ENCODE measurements at regions not wholly inside any gene's neighbourhood (a gene's known extent, or its start where the extent isn't known, plus 50 kb on each side); places are given as distances from the start of the nearest gene placed in this dataset.

DNA sequence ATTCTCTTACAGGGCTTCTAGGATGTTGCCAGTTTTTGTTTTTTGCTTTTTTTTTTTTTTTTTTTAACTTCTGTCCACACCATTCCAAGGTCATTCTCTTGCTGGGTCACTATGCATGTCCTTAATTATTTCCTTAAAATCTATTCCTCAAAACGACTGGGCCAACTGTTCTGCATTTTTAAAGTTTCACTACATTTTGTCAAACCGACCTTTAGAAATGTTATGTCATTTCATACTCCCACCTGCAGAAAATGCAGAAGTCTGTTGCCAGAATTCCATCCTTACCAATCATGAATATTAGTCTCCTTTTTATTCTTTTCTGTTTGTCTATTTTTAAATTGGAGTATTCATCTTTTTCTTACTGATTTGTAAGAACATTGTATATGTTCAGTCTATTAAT, 295.5 kb downstream of the ZSWIM6 start:
- no peak for ATAC-seq
- no peaks in the 10 kb centered on the region for H3K36me3 ChIP-seq

DNA sequence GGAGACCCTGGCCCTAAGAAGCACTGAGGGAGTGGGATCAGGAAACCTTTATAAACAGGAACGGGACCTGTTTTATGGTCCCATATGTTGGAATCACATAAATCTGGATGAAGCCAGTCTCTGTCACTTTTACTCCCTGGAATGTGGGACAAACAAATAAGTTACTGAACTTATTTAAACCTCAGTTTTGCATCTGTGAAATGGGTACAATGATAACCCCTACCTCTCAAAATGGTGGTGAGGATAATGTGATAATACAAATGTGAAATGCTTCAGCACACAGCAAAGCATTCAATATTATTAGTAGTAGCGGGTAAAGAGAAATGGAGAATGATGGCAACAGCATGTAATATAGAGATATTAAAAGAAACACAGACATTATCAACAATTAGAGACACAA, 298.9 kb downstream of the ZSWIM6 start:
- Histone ChIP-seq H3K4me3 (no peak overlapping the region), H3K27ac (no peak overlapping the region), H3K9me3 (no peaks in the 10 kb centered on the region), H3K27me3 (ENCODE audit: low read depth) (no peaks in the 10 kb centered on the region), H3K36me3 (no peaks in the 10 kb centered on the region), H3K4me1 (peaks cover 10% of the 10 kb centered on the region)
- TF ChIP-seq, protein P1, sequence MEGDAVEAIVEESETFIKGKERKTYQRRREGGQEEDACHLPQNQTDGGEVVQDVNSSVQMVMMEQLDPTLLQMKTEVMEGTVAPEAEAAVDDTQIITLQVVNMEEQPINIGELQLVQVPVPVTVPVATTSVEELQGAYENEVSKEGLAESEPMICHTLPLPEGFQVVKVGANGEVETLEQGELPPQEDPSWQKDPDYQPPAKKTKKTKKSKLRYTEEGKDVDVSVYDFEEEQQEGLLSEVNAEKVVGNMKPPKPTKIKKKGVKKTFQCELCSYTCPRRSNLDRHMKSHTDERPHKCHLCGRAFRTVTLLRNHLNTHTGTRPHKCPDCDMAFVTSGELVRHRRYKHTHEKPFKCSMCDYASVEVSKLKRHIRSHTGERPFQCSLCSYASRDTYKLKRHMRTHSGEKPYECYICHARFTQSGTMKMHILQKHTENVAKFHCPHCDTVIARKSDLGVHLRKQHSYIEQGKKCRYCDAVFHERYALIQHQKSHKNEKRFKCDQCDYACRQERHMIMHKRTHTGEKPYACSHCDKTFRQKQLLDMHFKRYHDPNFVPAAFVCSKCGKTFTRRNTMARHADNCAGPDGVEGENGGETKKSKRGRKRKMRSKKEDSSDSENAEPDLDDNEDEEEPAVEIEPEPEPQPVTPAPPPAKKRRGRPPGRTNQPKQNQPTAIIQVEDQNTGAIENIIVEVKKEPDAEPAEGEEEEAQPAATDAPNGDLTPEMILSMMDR (IDR thresholded peaks at IDR 0.05), result no peak
- ATAC-seq (no peak), DNase-seq (no peak)
- intact Hi-C loops (cut with DNase I), result no loop called here

More for the DNA sequence above, 295.5 kb downstream of the ZSWIM6 start:
- Histone ChIP-seq H3K9me3 (no peaks in the 10 kb centered on the region), H3K4me3 (no peak overlapping the region), H3K27me3 (ENCODE audit: low read depth) (no peaks in the 10 kb centered on the region), H3K4me1 (peaks cover 10% of the 10 kb centered on the region), H3K27ac (no peak overlapping the region)
- DNase-seq, result no peak
- intact Hi-C loops (cut with DNase I), result no loop called here
- TF ChIP-seq, protein P1 (IDR thresholded peaks at IDR 0.05), result no peak

- DNase-seq (peak; percentile 50), ATAC-seq (peak; percentile 66 to 73)
- intact Hi-C loops (cut with DNase I), result no loop called here
- TF ChIP-seq, protein P1 (IDR thresholded peaks at IDR 0.05), result no peak
- H3K36me3 ChIP-seq, result no peaks in the 10 kb centered on the region
- no peaks in the 10 kb centered on the region for H3K27me3 ChIP-seq (ENCODE audit: low read depth)
- no peak overlapping the region for H3K27ac ChIP-seq
- H3K4me1 ChIP-seq, result peaks cover 10% of the 10 kb centered on the region
- no peaks in the 10 kb centered on the region for H3K9me3 ChIP-seq
- no peak overlapping the region for H3K4me3 ChIP-seq
Observed at GRCh38 chr5:61631438-61631941, 299.4 kb downstream of the ZSWIM6 start.

DNA sequence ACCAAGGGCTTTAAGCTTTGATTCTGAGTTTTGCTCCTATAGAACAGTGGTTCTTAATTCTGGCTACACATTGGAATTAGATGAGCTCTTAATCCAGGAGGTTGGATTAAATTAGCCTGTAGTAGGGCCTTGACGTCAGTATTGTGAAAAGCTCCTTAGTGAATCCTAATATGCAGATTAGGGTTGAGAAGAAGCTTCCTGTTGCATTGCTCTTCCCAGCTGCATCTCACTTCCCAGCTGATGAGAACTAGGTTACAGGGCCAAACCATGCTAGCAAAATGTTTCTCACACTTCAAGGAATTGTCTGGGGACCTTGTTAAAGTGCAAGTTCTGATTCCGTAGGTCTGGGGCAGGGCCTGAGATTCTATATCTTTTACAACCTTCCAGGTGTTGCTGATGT, 300.0 kb downstream of the ZSWIM6 start:
- Histone ChIP-seq H3K4me1 (peaks cover 10% of the 10 kb centered on the region), H3K27ac (no peak overlapping the region), H3K9me3 (no peaks in the 10 kb centered on the region), H3K27me3 (ENCODE audit: low read depth) (no peaks in the 10 kb centered on the region), H3K36me3 (no peaks in the 10 kb centered on the region), H3K4me3 (no peak overlapping the region)
- ATAC-seq (no peak), DNase-seq (no peak)
- intact Hi-C loops (cut with DNase I), result no loop called here
- TF ChIP-seq, protein P1 (IDR thresholded peaks at IDR 0.05), result no peak

GRCh38 chr5:61635271-61635670, 303.2 kb downstream of the ZSWIM6 start:
- Histone ChIP-seq H3K9me3 (no peaks in the 10 kb centered on the region), H3K27ac (no peak overlapping the region), H3K4me3 (no peak overlapping the region), H3K27me3 (ENCODE audit: low read depth) (no peaks in the 10 kb centered on the region), H3K36me3 (no peaks in the 10 kb centered on the region), H3K4me1 (peaks cover 10% of the 10 kb centered on the region)
- no peak for DNase-seq
- no peak for ATAC-seq
- intact Hi-C loops (cut with DNase I), result no loop called here
- TF ChIP-seq, protein P1 (IDR thresholded peaks at IDR 0.05), result no peak

- DNase-seq, result no peak
Observed at GRCh38 chr5:61637566-61637965, 305.5 kb downstream of the ZSWIM6 start.

More at GRCh38 chr5:61637566-61637965, 305.5 kb downstream of the ZSWIM6 start:
- no peak for ATAC-seq
- intact Hi-C loops (cut with DNase I), result no loop called here
- no peaks in the 10 kb centered on the region for H3K4me1 ChIP-seq
- H3K27me3 ChIP-seq (ENCODE audit: low read depth), result no peaks in the 10 kb centered on the region
- TF ChIP-seq, protein P1 (IDR thresholded peaks at IDR 0.05), result no peak
- H3K9me3 ChIP-seq, result no peaks in the 10 kb centered on the region
- no peak overlapping the region for H3K27ac ChIP-seq
- no peaks in the 10 kb centered on the region for H3K36me3 ChIP-seq
- no peak overlapping the region for H3K4me3 ChIP-seq

All from lower lobe of right lung (tissue), 2 donors.